Neural cell (in vitro differentiated cells): ENCODE measurements at regions not wholly inside any gene's neighbourhood (a gene's known extent, or its start where the extent isn't known, plus 50 kb on each side); places are given as distances from the start of the nearest gene placed in this dataset.

Experiments
- H2AFZ ChIP-seq: fragments of 200-600, 300-800 bp; sonication (generic), shearing (Covaris generic); 2 replicates; pipeline ENCODE4 v1.6.0; 2014; ENCODE audit warnings: low read depth, mild to moderate bottlenecking, antibody characterized with exemption, low read length, moderate library complexity
- H3F3A ChIP-seq: fragments of 200-600 bp; shearing (Covaris generic); 2 replicates; pipeline ENCODE4 v1.6.1; 2016; ENCODE audit warnings: mild to moderate bottlenecking, moderate library complexity, mixed read lengths, antibody characterized with exemption, low read length; ENCODE audit not compliant: insufficient read depth, poor library complexity, severe bottlenecking
- H3K27ac ChIP-seq: fragments of 200-600, 300-800 bp; sonication (generic), shearing (Covaris generic); 2 replicates; pipeline ENCODE4 v1.5.1; 2014; ENCODE audit warnings: mild to moderate bottlenecking, low read length, moderate library complexity
- H3K27me3 ChIP-seq: fragments of 300-800, 200-600 bp; sonication (generic), shearing (Covaris generic); 2 replicates; pipeline ENCODE4 v1.6.0; 2014; ENCODE audit warnings: mild to moderate bottlenecking, low read depth, low read length, moderate library complexity; ENCODE audit not compliant: insufficient read depth
- H3K36me3 ChIP-seq: fragments of 300-800, 200-600 bp; sonication (generic), shearing (Covaris generic); 2 replicates; pipeline ENCODE4 v1.5.1; 2014; ENCODE audit warnings: mild to moderate bottlenecking, antibody characterized with exemption, low read length, moderate library complexity; ENCODE audit not compliant: insufficient read depth
- H3K4me2 ChIP-seq: fragments of 300-800, 200-600 bp; sonication (generic), shearing (Covaris generic); 2 replicates; pipeline ENCODE4 v1.6.0; 2014; ENCODE audit warnings: mild to moderate bottlenecking, low read length
- H3K4me3 ChIP-seq: fragments of 300-800, 200-600 bp; sonication (generic), shearing (Covaris generic); 2 replicates; pipeline ENCODE4 v1.5.1; 2014; ENCODE audit warnings: mild to moderate bottlenecking, low read length, moderate library complexity
- H3K79me2 ChIP-seq: fragments of 200-600 bp; shearing (Covaris generic); replicated peaks from 2 replicates; pipeline ENCODE4 v1.6.0; 2014; ENCODE audit warnings: mild to moderate bottlenecking, low read length, moderate library complexity; ENCODE audit not compliant: insufficient read depth
- H3K9ac ChIP-seq: fragments of 300-800, 200-600 bp; sonication (generic), shearing (Covaris generic); 2 replicates; pipeline ENCODE4 v1.6.1; 2016; ENCODE audit warnings: mild to moderate bottlenecking, low read length, mixed read lengths
- H3K9me2 ChIP-seq: fragments of 200-600 bp; shearing (Covaris generic); 2 replicates; pipeline ENCODE4 v1.6.1; 2016; ENCODE audit warnings: mild to moderate bottlenecking, low read length, mixed read lengths; ENCODE audit not compliant: insufficient read depth
- H3K9me3 ChIP-seq: fragments of 200-600, 300-800 bp; sonication (generic), shearing (Covaris generic); 2 replicates; pipeline ENCODE4 v1.6.1; 2016; ENCODE audit warnings: mild to moderate bottlenecking, mixed run types, low read length, moderate library complexity, mixed read lengths
- H4K20me1 ChIP-seq: fragments of 200-600 bp; shearing (Covaris generic); 2 replicates; pipeline ENCODE4 v1.6.1; 2016; ENCODE audit warnings: mild to moderate bottlenecking, mixed run types; ENCODE audit not compliant: insufficient read depth
- CTCF ChIP-seq: fragments of 450-650 bp; IDR thresholded peaks from 2 replicates; pipeline ENCODE4 v1.5.1; 2014; ENCODE audit warnings: antibody characterized with exemption, mild to moderate bottlenecking, moderate library complexity; ENCODE audit not compliant: poor library complexity, severe bottlenecking
- EP300 ChIP-seq: fragments of 450-650 bp; conservative IDR thresholded peaks from 2 replicates; pipeline ENCODE4 v1.6.1; 2014; ENCODE audit warnings: antibody characterized with exemption, mild to moderate bottlenecking, moderate library complexity; ENCODE audit not compliant: poor library complexity, severe bottlenecking
- EZH2 ChIP-seq: fragments of 200-600, 300-800 bp; shearing (Covaris generic), sonication (generic); IDR thresholded peaks from 2 replicates; pipeline ENCODE4 v1.6.1; 2014; ENCODE audit warnings: antibody characterized with exemption, low read length, borderline replicate concordance, mild to moderate bottlenecking; ENCODE audit not compliant: insufficient read depth, poor library complexity, severe bottlenecking
- MXI1 ChIP-seq: fragments of 450-650 bp; conservative IDR thresholded peaks from 2 replicates; pipeline ENCODE4 v1.6.1; 2014; ENCODE audit warnings: antibody characterized with exemption, mild to moderate bottlenecking; ENCODE audit not compliant: poor library complexity, severe bottlenecking
- POLR2AphosphoS5 ChIP-seq: IDR thresholded peaks from 2 replicates; pipeline ENCODE4 v1.6.1; 2012
- RAD21 ChIP-seq: fragments of 450-650 bp; conservative IDR thresholded peaks from 2 replicates; pipeline ENCODE4 v1.6.1; 2014; ENCODE audit warnings: antibody characterized with exemption, mild to moderate bottlenecking, moderate library complexity
- REST ChIP-seq: IDR thresholded peaks from 2 replicates; pipeline ENCODE4 v1.6.1; 2012; ENCODE audit warnings: borderline replicate concordance
- SMC3 ChIP-seq: fragments of 450-650 bp; conservative IDR thresholded peaks from 2 replicates; pipeline ENCODE4 v1.6.1; 2014; ENCODE audit warnings: antibody characterized with exemption, mild to moderate bottlenecking, moderate library complexity; ENCODE audit not compliant: poor library complexity
- TAF1 ChIP-seq: IDR thresholded peaks from 2 replicates; pipeline ENCODE4 v1.6.1; 2012; ENCODE audit warnings: low read depth

GRCh38 chr7:131905471-131905973 lies 349.1 kb upstream of the PODXL start:
- H3K36me3 ChIP-seq = no peaks in the 10 kb centered on the region
- peaks cover 19% of the 10 kb centered on the region for H3K27me3 ChIP-seq
- no peaks in the 10 kb centered on the region for H4K20me1 ChIP-seq
- TF ChIP-seq EZH2 (no peak), EP300 (peak; percentile 87)
- H3K9ac ChIP-seq = no peak overlapping the region
- H3K9me2 ChIP-seq = no peaks in the 10 kb centered on the region
- no peak overlapping the region for H3K27ac ChIP-seq
- H3F3A ChIP-seq = peaks cover 5% of the 10 kb centered on the region
- H3K9me3 ChIP-seq = no peaks in the 10 kb centered on the region
- H3K4me2 ChIP-seq = no peak overlapping the region
- H3K79me2 ChIP-seq = no peaks in the 10 kb centered on the region
- peak overlapping the region; percentile 31 for H3K4me3 ChIP-seq
- no peak overlapping the region for H2AFZ ChIP-seq

DNA sequence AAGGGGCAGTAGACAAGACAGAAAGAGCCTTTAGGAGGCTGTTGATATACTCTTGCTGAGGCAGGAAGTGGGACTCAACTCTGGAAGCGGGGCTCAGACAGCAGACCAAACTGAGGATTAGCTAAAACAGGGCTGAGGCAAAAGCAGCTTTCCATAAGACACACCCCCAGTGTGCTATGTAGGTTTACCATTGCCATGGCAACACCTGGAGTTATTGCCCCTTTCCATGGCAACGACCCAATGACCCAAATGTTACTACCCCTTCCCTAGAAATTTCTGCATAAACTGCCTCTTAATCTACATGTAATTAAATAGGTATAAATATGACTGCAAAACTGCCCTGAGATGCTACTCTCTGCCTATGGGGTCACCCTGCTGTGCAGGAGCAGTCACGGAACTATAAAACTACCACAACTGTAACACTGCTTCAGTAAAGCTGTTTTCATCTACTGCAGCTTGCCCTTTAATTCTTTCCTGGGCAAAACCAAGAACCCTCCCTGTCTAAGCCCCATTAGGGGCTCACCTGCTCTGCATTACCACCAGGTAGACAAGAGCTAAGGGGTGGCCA lies 348.4 kb upstream of the PODXL start:
- Histone ChIP-seq H3K4me2 (no peak overlapping the region), H3K9me3 (no peaks in the 10 kb centered on the region), H3K4me3 (peak overlapping the region; percentile 31), H3K9me2 (no peaks in the 10 kb centered on the region), H3F3A (peaks cover 5% of the 10 kb centered on the region), H3K79me2 (no peaks in the 10 kb centered on the region), H3K27ac (no peak overlapping the region), H3K9ac (no peak overlapping the region), H3K36me3 (no peaks in the 10 kb centered on the region), H2AFZ (no peak overlapping the region), H3K27me3 (peaks cover 14% of the 10 kb centered on the region), H4K20me1 (no peaks in the 10 kb centered on the region)
- TF ChIP-seq EP300 (no peak), REST (peak; percentile 30)

GRCh38 chr7:131903315-131903714 lies 346.9 kb upstream of the PODXL start:
- H3K4me2 ChIP-seq = no peak overlapping the region
- H3K4me3 ChIP-seq = no peak overlapping the region
- H2AFZ ChIP-seq = no peak overlapping the region
- no peak overlapping the region for H3K27ac ChIP-seq
- no peak for TF ChIP-seq SMC3
- TF ChIP-seq TAF1 = no peak
- no peak for TF ChIP-seq REST
- no peak for TF ChIP-seq POLR2AphosphoS5
- no peak for TF ChIP-seq MXI1
- TF ChIP-seq EP300 = no peak
- TF ChIP-seq CTCF = no peak
- no peak for TF ChIP-seq RAD21
- TF ChIP-seq EZH2 = no peak
- no peaks in the 10 kb centered on the region for H3K27me3 ChIP-seq
- H3K36me3 ChIP-seq = no peaks in the 10 kb centered on the region
- H3F3A ChIP-seq = peaks cover 5% of the 10 kb centered on the region
- no peak overlapping the region for H3K9ac ChIP-seq
- H3K9me3 ChIP-seq = no peaks in the 10 kb centered on the region
- H3K9me2 ChIP-seq = no peaks in the 10 kb centered on the region
- no peaks in the 10 kb centered on the region for H3K79me2 ChIP-seq
- no peaks in the 10 kb centered on the region for H4K20me1 ChIP-seq
